Hepatocyte (in vitro differentiated cells): ENCODE measurements at regions not wholly inside any gene's neighbourhood (a gene's known extent, or its start where the extent isn't known, plus 50 kb on each side); places are given as distances from the start of the nearest gene placed in this dataset.
"Not testable (repeated sequence)": the region's sequence is repeated elsewhere in the genome, so short reads cannot be mapped to it uniquely, and the experiment has no call there.

Source experiments
- DNase-seq: peaks from one replicate; pipeline ENCODE4 v3.0.0-alpha.2; 2016; ENCODE audit warnings: low spot score
- H2AFZ ChIP-seq: fragments of 200-600 bp; sonication (generic); 2 replicates; pipeline ENCODE4 v1.6.0; 2016; ENCODE audit warnings: antibody characterized with exemption, mild to moderate bottlenecking
- H3K27ac ChIP-seq: fragments of 200-600 bp; sonication (generic); 2 replicates; pipeline ENCODE4 v1.5.1; 2016; ENCODE audit warnings: mild to moderate bottlenecking
- H3K27me3 ChIP-seq: fragments of 200-600 bp; sonication (generic); 2 replicates; pipeline ENCODE4 v1.6.1; 2016
- H3K36me3 ChIP-seq: fragments of 200-600 bp; sonication (generic); replicated peaks from 2 replicates; pipeline ENCODE4 v1.5.1; 2016; ENCODE audit warnings: low read depth; ENCODE audit not compliant: insufficient read depth
- H3K4me1 ChIP-seq: fragments of 200-600 bp; sonication (generic); 2 replicates; pipeline ENCODE4 v1.5.1; 2016; ENCODE audit warnings: mild to moderate bottlenecking, moderate library complexity; ENCODE audit not compliant: insufficient read depth
- H3K4me2 ChIP-seq: fragments of 200-600 bp; sonication (generic); 2 replicates; pipeline ENCODE4 v1.6.0; 2016
- H3K4me3 ChIP-seq: fragments of 200-600 bp; sonication (generic); 2 replicates; pipeline ENCODE4 v1.5.1; 2016; ENCODE audit warnings: mild to moderate bottlenecking
- H3K79me2 ChIP-seq: fragments of 200-600 bp; sonication (generic); 2 replicates; pipeline ENCODE4 v1.6.0; 2017; ENCODE audit warnings: mild to moderate bottlenecking
- H3K9me2 ChIP-seq: fragments of 200-600 bp; sonication (generic); replicated peaks from 2 replicates; pipeline ENCODE4 v1.6.0; 2017; ENCODE audit warnings: mild to moderate bottlenecking; ENCODE audit not compliant: insufficient read depth
- H3K9me3 ChIP-seq: fragments of 200-600 bp; sonication (generic); 2 replicates; pipeline ENCODE4 v1.5.1; 2016; ENCODE audit warnings: low read depth, mild to moderate bottlenecking
- H4K20me1 ChIP-seq: fragments of 200-600 bp; sonication (generic); 2 replicates; pipeline ENCODE4 v1.6.0; 2016; ENCODE audit warnings: mild to moderate bottlenecking; ENCODE audit not compliant: insufficient read depth, poor library complexity, severe bottlenecking
- CTCF ChIP-seq: fragments of 200-600 bp; sonication (generic); IDR thresholded peaks from 2 replicates; pipeline ENCODE4 v1.5.1; 2016; ENCODE audit warnings: antibody characterized with exemption, mild to moderate bottlenecking; ENCODE audit not compliant: poor library complexity
- EZH2 ChIP-seq: fragments of 200-600 bp; sonication (generic); IDR thresholded peaks from 2 replicates; pipeline ENCODE4 v1.6.1; 2016; ENCODE audit warnings: antibody characterized with exemption, mild to moderate bottlenecking, borderline replicate concordance
- EZH2phosphoT487 ChIP-seq: fragments of 200-600 bp; sonication (generic); IDR thresholded peaks from one replicate; pipeline ENCODE4 v1.6.1; 2018; ENCODE audit warnings: antibody characterized with exemption, mild to moderate bottlenecking, low read depth, moderate library complexity; ENCODE audit not compliant: unreplicated experiment, severe bottlenecking
- WGBS: methylation state at CpG from one replicate; pipeline ENCODE4 v1.1.6; 2016; ENCODE audit warnings: low lambda C conversion rate; ENCODE audit errors: missing lambda C conversion rate; 5-methylcytosine and 5-hydroxymethylcytosine counted together

GRCh38 chr17:21470422-21470821 is 94.3 kb downstream of the KCNJ12 start:
- not testable (repeated sequence) for H3K9me2 ChIP-seq, H3K9me3 ChIP-seq, H3K4me1 ChIP-seq, DNase-seq, H2AFZ ChIP-seq, H3K27me3 ChIP-seq, H3K79me2 ChIP-seq, H3K4me2 ChIP-seq, H3K27ac ChIP-seq, H3K36me3 ChIP-seq, H3K4me3 ChIP-seq, H4K20me1 ChIP-seq
- WGBS: 90% methylated on average over 3 of the region's 3 CpGs

- Histone ChIP-seq H4K20me1 (no peaks in the 10 kb centered on the region), H3K4me2 (no peak overlapping the region), H3K27ac (no peak overlapping the region), H3K4me3 (no peak overlapping the region), H2AFZ (no peak overlapping the region), H3K36me3 (no peaks in the 10 kb centered on the region), H3K9me2 (no peaks in the 10 kb centered on the region), H3K4me1 (no peaks in the 10 kb centered on the region), H3K27me3 (no peaks in the 10 kb centered on the region), H3K9me3 (no peaks in the 10 kb centered on the region), H3K79me2 (no peaks in the 10 kb centered on the region)
- no peak for DNase-seq
- TF ChIP-seq EZH2phosphoT487 (no peak), CTCF (no peak), EZH2 (no peak)
- WGBS: 60% methylated on average over 1 of the region's 1 CpG
Observed at GRCh38 chr17:21470861-21471260, 94.7 kb downstream of the KCNJ12 start.

- H3K27ac ChIP-seq: no peak overlapping the region
- no peaks in the 10 kb centered on the region for H3K9me2 ChIP-seq
- no peaks in the 10 kb centered on the region for H3K79me2 ChIP-seq
- H3K9me3 ChIP-seq: no peaks in the 10 kb centered on the region
- no peaks in the 10 kb centered on the region for H3K36me3 ChIP-seq
- no peak for DNase-seq
- H3K27me3 ChIP-seq: no peaks in the 10 kb centered on the region
- H3K4me3 ChIP-seq: no peak overlapping the region
- H3K4me2 ChIP-seq: no peak overlapping the region
- no peak overlapping the region for H2AFZ ChIP-seq
- TF ChIP-seq EZH2phosphoT487 (no peak), CTCF (no peak), EZH2 (no peak)
- no peaks in the 10 kb centered on the region for H4K20me1 ChIP-seq
- WGBS: 80% methylated on average over 5 of the region's 5 CpGs
- H3K4me1 ChIP-seq: no peaks in the 10 kb centered on the region
Observed at GRCh38 chr17:21474815-21475214, 98.7 kb downstream of the KCNJ12 start.

GRCh38 chr17:21475571-21475970 is 99.4 kb downstream of the KCNJ12 start:
- TF ChIP-seq CTCF (no peak), EZH2 (no peak), EZH2phosphoT487 (no peak)
- DNase-seq: no peak
- WGBS: 62% methylated on average over 8 of the region's 8 CpGs
- Histone ChIP-seq H3K9me3 (no peaks in the 10 kb centered on the region), H3K36me3 (no peaks in the 10 kb centered on the region), H4K20me1 (no peaks in the 10 kb centered on the region), H3K9me2 (no peaks in the 10 kb centered on the region), H3K79me2 (no peaks in the 10 kb centered on the region), H3K27ac (no peak overlapping the region), H3K4me3 (no peak overlapping the region), H3K4me2 (no peak overlapping the region), H2AFZ (no peak overlapping the region), H3K27me3 (no peaks in the 10 kb centered on the region), H3K4me1 (no peaks in the 10 kb centered on the region)
